Heart left ventricle (tissue), 13 donors: ENCODE measurements at regions not wholly inside any gene's neighbourhood (a gene's known extent, or its start where the extent isn't known, plus 50 kb on each side); places are given as distances from the start of the nearest gene placed in this dataset.

Experiments
- POLR2A ChIP-seq, 2 donors: fragments of 450-650 bp; IDR thresholded peaks; one replicate each; pipeline ENCODE4 v1.6.1; 2017; ENCODE audit warnings: antibody characterized with exemption in 2 of 2, mild to moderate bottlenecking in 2 of 2, moderate library complexity in 2 of 2
- TF ChIP-seq, protein P1 (sequence below), 12 donors: fragments of 200-600 bp; sonication (generic) in 4 of 12; IDR thresholded peaks; one replicate each; pipeline versions ENCODE4 v1.5.0 to v1.8.0; 2018 to 2022; ENCODE audit warnings: antibody characterized with exemption in 12 of 12, mild to moderate bottlenecking in 5 of 12
- donor health status: ischemic (EF 13 %, LVEDD 7.1; RV severe dilation, severe dysfunction).
- donor health status: DM: no; HTN: yes; CAD: no.
- donor health status: DM: no; HTN: no; CAD: no.
- donor health status: ischemic (EF 25% LVEDD 6.9; RV normal size, moderate dysfunction).
- donor health status: ischemic (EF 25% LVEDD 5.7; RV mildly dilated, moderate dysfunction).
- donor health status: ischemic (EF 35%, LVEDD 5.7; RV mildly dilated, moderate dysfunction).
- donor health status: nonischemic (EF 11% LVEDD 7.7; RV severe dilation, severe dysfunction).
- donor health status: DM: yes; HTN: yes; CAD: no.
- donor health status: PGD.
- donor health status: ischemic (EF 29% LVEDD 5.4; RV normal size, mild dysfunction).
- donor health status: nonischemic (EF 23%, LVEDD 6.1; RV moderate dilation, normal function).

DNA sequence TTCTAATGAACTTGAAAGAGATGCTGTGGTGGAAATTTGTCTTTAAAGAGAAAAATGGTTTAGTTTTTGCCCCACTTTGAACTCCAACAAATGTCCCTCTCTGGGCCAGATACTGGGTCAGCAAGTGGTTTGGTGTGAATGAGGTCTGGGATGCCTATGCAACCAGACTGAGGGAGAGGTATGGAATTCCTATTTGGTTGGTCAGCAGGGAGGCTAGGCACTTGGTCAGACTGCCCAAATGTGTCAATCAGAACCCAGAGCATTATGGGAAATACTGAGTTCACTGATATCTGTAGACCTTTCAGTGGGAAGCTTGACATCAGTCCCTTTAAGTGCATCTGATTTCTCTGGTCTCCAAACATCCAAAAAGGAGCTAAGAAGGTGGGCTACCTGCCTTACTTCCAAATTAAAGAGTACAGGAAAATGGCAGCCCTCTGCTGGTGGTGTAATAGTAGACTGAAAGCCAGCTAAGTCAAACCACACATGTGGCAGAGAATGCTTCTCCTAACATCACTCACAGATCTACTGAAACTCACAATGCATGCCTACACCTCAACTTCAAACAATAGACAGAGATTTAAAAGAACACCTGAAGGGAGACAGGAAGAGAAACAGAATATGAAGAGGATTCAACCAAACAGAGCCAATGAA, 510.1 kb downstream of the PLA2G4A start:
- TF ChIP-seq, protein P1, sequence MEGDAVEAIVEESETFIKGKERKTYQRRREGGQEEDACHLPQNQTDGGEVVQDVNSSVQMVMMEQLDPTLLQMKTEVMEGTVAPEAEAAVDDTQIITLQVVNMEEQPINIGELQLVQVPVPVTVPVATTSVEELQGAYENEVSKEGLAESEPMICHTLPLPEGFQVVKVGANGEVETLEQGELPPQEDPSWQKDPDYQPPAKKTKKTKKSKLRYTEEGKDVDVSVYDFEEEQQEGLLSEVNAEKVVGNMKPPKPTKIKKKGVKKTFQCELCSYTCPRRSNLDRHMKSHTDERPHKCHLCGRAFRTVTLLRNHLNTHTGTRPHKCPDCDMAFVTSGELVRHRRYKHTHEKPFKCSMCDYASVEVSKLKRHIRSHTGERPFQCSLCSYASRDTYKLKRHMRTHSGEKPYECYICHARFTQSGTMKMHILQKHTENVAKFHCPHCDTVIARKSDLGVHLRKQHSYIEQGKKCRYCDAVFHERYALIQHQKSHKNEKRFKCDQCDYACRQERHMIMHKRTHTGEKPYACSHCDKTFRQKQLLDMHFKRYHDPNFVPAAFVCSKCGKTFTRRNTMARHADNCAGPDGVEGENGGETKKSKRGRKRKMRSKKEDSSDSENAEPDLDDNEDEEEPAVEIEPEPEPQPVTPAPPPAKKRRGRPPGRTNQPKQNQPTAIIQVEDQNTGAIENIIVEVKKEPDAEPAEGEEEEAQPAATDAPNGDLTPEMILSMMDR (IDR thresholded peaks at IDR 0.05) = no peak
- TF ChIP-seq POLR2A (IDR thresholded peaks at IDR 0.05) = no peak
